GM23338 (cell line): ENCODE measurements at regions not wholly inside any gene's neighbourhood (a gene's known extent, or its start where the extent isn't known, plus 50 kb on each side); places are given as distances from the start of the nearest gene placed in this dataset.

Source experiments
- ATAC-seq: fragments of 200-7000 bp; cut with Tn5 transposase; 3 replicates; pipeline ENCODE4 v1.9.1; 2020
- DNase-seq: peaks from one replicate; pipeline ENCODE4 v3.0.0-alpha.2; 2015; ENCODE audit warnings: low spot score
- H2AFZ ChIP-seq: fragments of 200-600 bp; sonication (generic); 2 replicates; pipeline ENCODE4 v1.8.0; 2016; ENCODE audit warnings: antibody characterized with exemption, mild to moderate bottlenecking, moderate library complexity
- H3F3A ChIP-seq: fragments of 200-600 bp; sonication (generic); replicated peaks from 2 replicates; pipeline ENCODE4 v1.8.0; 2017; ENCODE audit warnings: antibody characterized with exemption, mixed run types, low read depth
- H3K27ac ChIP-seq: fragments of 200-600 bp; sonication (generic); 2 replicates; pipeline ENCODE4 v1.6.1; 2016; ENCODE audit warnings: low read depth
- H3K27me3 ChIP-seq: fragments of 200-600 bp; sonication (generic); 2 replicates; pipeline ENCODE4 v1.8.0; 2016; ENCODE audit warnings: mild to moderate bottlenecking, mixed run types, moderate library complexity; ENCODE audit not compliant: insufficient read depth
- H3K36me3 ChIP-seq: fragments of 200-600 bp; sonication (generic); 2 replicates; pipeline ENCODE4 v1.8.0; 2016; ENCODE audit warnings: mild to moderate bottlenecking; ENCODE audit not compliant: insufficient read depth
- H3K4me1 ChIP-seq: fragments of 200-600 bp; sonication (generic); 2 replicates; pipeline ENCODE4 v1.8.0; 2016; ENCODE audit warnings: mild to moderate bottlenecking, moderate library complexity; ENCODE audit not compliant: insufficient read depth
- H3K4me2 ChIP-seq: fragments of 200-600 bp; sonication (generic); 2 replicates; pipeline ENCODE4 v1.7.1; 2017; ENCODE audit warnings: mixed run types
- H3K4me3 ChIP-seq: fragments of 200-600 bp; sonication (generic); 2 replicates; pipeline ENCODE4 v1.6.1; 2016; ENCODE audit warnings: mixed run types
- H3K79me2 ChIP-seq: fragments of 200-600 bp; sonication (generic); replicated peaks from 2 replicates; pipeline ENCODE4 v1.8.0; 2017; ENCODE audit warnings: mild to moderate bottlenecking; ENCODE audit not compliant: insufficient read depth
- H3K9me2 ChIP-seq: fragments of 200-600 bp; sonication (generic); 2 replicates; pipeline ENCODE4 v1.8.0; 2017; ENCODE audit not compliant: insufficient read depth
- H4K20me1 ChIP-seq: fragments of 200-600 bp; sonication (generic); replicated peaks from 2 replicates; pipeline ENCODE4 v1.8.0; 2017; ENCODE audit warnings: mild to moderate bottlenecking; ENCODE audit not compliant: insufficient read depth
- H3K27ac Mint-ChIP-seq: 2 replicates; pipeline ENCODE4 v1.8.0; 2020; ENCODE audit warnings: inconsistent platforms, mild to moderate bottlenecking, moderate library complexity, mixed read lengths
- H3K27me3 Mint-ChIP-seq: 3 replicates; pipeline ENCODE4 v1.8.0; 2022; ENCODE audit warnings: low read depth, mild to moderate bottlenecking, moderate library complexity, mixed read lengths, inconsistent platforms; ENCODE audit not compliant: insufficient read depth, poor library complexity
- H3K36me3 Mint-ChIP-seq: 3 replicates; pipeline ENCODE4 v1.8.0; 2021; ENCODE audit warnings: low read depth, mild to moderate bottlenecking, inconsistent platforms, moderate library complexity, mixed read lengths
- H3K4me1 Mint-ChIP-seq: 3 replicates; pipeline ENCODE4 v1.8.0; 2020; ENCODE audit warnings: mild to moderate bottlenecking, inconsistent platforms, mixed read lengths
- H3K4me3 Mint-ChIP-seq: 3 replicates; pipeline ENCODE4 v1.8.0; 2021; ENCODE audit warnings: moderate library complexity, mild to moderate bottlenecking, inconsistent platforms, mixed read lengths
- H3K9me3 Mint-ChIP-seq: 3 replicates; pipeline ENCODE4 v1.8.0; 2020; ENCODE audit warnings: moderate library complexity, mild to moderate bottlenecking, inconsistent platforms, mixed read lengths
- CREB1 ChIP-seq: fragments of 250-450 bp; sonication (Bioruptor Pico); IDR thresholded peaks from 2 replicates; pipeline ENCODE4 v1.5.0; 2020; ENCODE audit warnings: low read depth, mild to moderate bottlenecking, moderate library complexity
- CTCF ChIP-seq, 2 experiments: fragments of 200-600 bp in 1 of 2; sonication (generic) in 1 of 2; conservative IDR thresholded peaks; 2 replicates each; pipeline versions ENCODE4 v1.5.1 to v1.6.1; 2016 to 2017; ENCODE audit warnings: antibody characterized with exemption in 2 of 2, low read depth in 2 of 2, mild to moderate bottlenecking in 2 of 2, moderate library complexity in 1 of 2
- ETS1 ChIP-seq: IDR thresholded peaks from 2 replicates; pipeline ENCODE4 v1.6.1; 2016; ENCODE audit warnings: antibody characterized with exemption
- EZH2 ChIP-seq: fragments of 200-600 bp; sonication (generic); IDR thresholded peaks from one replicate; pipeline ENCODE4 v1.8.0; 2017; ENCODE audit warnings: antibody characterized with exemption, mild to moderate bottlenecking, low read depth; ENCODE audit not compliant: unreplicated experiment
- EZH2phosphoT487 ChIP-seq: fragments of 200-600 bp; sonication (generic); IDR thresholded peaks from one replicate; pipeline ENCODE4 v1.8.1; 2018; ENCODE audit warnings: antibody characterized with exemption; ENCODE audit not compliant: unreplicated experiment
- JUNB ChIP-seq: IDR thresholded peaks from one replicate; pipeline ENCODE4 v1.6.1; 2016; ENCODE audit warnings: antibody characterized with exemption; ENCODE audit not compliant: unreplicated experiment
- NANOG ChIP-seq: IDR thresholded peaks from 2 replicates; pipeline ENCODE4 v1.6.1; 2016; ENCODE audit warnings: antibody characterized with exemption, borderline replicate concordance
- POLR2AphosphoS5 ChIP-seq: IDR thresholded peaks from 2 replicates; pipeline ENCODE4 v1.6.1; 2016; ENCODE audit warnings: antibody characterized with exemption, low read depth
- STAT1 ChIP-seq: IDR thresholded peaks from one replicate; pipeline ENCODE4 v1.6.1; 2016; ENCODE audit warnings: antibody characterized with exemption; ENCODE audit not compliant: unreplicated experiment
- ZNF114 ChIP-seq: fragments of 250-450 bp; sonication (Bioruptor Pico); IDR thresholded peaks from 2 replicates; pipeline ENCODE4 v1.5.0; 2020; ENCODE audit warnings: mild to moderate bottlenecking, moderate library complexity
- ZNF331 ChIP-seq: fragments of 250-450 bp; sonication (Bioruptor Pico); IDR thresholded peaks from 2 replicates; pipeline ENCODE4 v1.5.0; 2020; ENCODE audit warnings: low read depth, mild to moderate bottlenecking, moderate library complexity
- ZNF462 ChIP-seq: fragments of 250-450 bp; sonication (Bioruptor Pico); IDR thresholded peaks from 2 replicates; pipeline ENCODE4 v1.5.0; 2020; ENCODE audit warnings: mild to moderate bottlenecking, moderate library complexity
- TF ChIP-seq, protein P1 (sequence below): IDR thresholded peaks from one replicate; pipeline ENCODE4 v1.6.1; 2018; ENCODE audit warnings: antibody characterized with exemption; ENCODE audit not compliant: unreplicated experiment

- no peak overlapping the region for H3K4me3 Mint-ChIP-seq
- no peak for DNase-seq
- Histone ChIP-seq H3K4me3 (no peak overlapping the region), H3K36me3 (no peaks in the 10 kb centered on the region), H4K20me1 (no peaks in the 10 kb centered on the region), H3K9me2 (no peaks in the 10 kb centered on the region), H2AFZ (no peak overlapping the region), H3K79me2 (no peaks in the 10 kb centered on the region), H3K27me3 (no peaks in the 10 kb centered on the region), H3K27ac (no peak overlapping the region), H3K4me2 (no peak overlapping the region), H3F3A (no peaks in the 10 kb centered on the region), H3K4me1 (peaks cover 3% of the 10 kb centered on the region; the same call in 1 of the 2 replicates)
- no peaks in the 10 kb centered on the region for H3K27me3 Mint-ChIP-seq
- H3K9me3 Mint-ChIP-seq: no peaks in the 10 kb centered on the region
- H3K4me1 Mint-ChIP-seq: peaks cover 1% of the 10 kb centered on the region
- no peak for ATAC-seq
- TF ChIP-seq ETS1: no peak
- no peak for TF ChIP-seq JUNB
- TF ChIP-seq POLR2AphosphoS5: no peak
- TF ChIP-seq, protein P1, sequence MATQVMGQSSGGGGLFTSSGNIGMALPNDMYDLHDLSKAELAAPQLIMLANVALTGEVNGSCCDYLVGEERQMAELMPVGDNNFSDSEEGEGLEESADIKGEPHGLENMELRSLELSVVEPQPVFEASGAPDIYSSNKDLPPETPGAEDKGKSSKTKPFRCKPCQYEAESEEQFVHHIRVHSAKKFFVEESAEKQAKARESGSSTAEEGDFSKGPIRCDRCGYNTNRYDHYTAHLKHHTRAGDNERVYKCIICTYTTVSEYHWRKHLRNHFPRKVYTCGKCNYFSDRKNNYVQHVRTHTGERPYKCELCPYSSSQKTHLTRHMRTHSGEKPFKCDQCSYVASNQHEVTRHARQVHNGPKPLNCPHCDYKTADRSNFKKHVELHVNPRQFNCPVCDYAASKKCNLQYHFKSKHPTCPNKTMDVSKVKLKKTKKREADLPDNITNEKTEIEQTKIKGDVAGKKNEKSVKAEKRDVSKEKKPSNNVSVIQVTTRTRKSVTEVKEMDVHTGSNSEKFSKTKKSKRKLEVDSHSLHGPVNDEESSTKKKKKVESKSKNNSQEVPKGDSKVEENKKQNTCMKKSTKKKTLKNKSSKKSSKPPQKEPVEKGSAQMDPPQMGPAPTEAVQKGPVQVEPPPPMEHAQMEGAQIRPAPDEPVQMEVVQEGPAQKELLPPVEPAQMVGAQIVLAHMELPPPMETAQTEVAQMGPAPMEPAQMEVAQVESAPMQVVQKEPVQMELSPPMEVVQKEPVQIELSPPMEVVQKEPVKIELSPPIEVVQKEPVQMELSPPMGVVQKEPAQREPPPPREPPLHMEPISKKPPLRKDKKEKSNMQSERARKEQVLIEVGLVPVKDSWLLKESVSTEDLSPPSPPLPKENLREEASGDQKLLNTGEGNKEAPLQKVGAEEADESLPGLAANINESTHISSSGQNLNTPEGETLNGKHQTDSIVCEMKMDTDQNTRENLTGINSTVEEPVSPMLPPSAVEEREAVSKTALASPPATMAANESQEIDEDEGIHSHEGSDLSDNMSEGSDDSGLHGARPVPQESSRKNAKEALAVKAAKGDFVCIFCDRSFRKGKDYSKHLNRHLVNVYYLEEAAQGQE: no peak
- TF ChIP-seq CREB1 (CRISPR knock-in tag): no peak
- TF ChIP-seq EZH2phosphoT487: no peak
- TF ChIP-seq ZNF331 (CRISPR knock-in tag): no peak
- no peak for TF ChIP-seq ZNF462
- no peak for TF ChIP-seq STAT1
- TF ChIP-seq EZH2: no peak
- no peak for TF ChIP-seq NANOG
- TF ChIP-seq CTCF (conservative IDR thresholded peaks at IDR 0.05; ENCODE audit: low read depth in 2 of 2): no peak
- no peak for TF ChIP-seq ZNF114 (CRISPR knock-in tag)
- H3K27ac Mint-ChIP-seq: no peak overlapping the region
- no peaks in the 10 kb centered on the region for H3K36me3 Mint-ChIP-seq
These were observed 58.2 kb upstream of the MEX3C start for GRCh38 chr18:51255693-51256092.
